ENCODE measurements at regions not wholly inside any gene's neighbourhood (a gene's known extent, or its start where the extent isn't known, plus 50 kb on each side); places are given as distances from the start of the nearest gene placed in this dataset.

DNA sequence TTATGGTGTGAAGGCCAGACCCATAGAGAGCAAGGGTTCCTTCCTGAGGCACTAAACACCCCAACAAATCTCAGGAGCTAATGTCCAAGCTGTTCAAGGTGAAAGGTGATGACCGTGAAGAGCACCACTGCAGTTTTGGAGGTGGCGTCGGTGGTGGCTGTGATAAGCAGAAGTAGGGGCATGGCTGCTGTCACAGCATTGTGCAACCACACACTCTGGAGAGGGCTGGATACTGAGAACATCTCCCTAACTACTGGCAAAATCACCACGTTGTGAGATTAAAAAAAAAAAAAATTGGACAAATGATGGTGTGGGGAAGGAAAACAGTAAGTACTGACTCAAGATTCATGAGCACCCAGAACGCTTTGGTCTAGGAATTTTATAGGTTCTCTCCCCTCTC is 156.5 kb downstream of the PJA2 start:
- no peaks in the 10 kb centered on the region for H3K79me2 ChIP-seq (ENCODE audit: control insufficient read depth in 1 of 2, insufficient read depth in 2 of 2, low read length in 2 of 2)
- no peak overlapping the region for H3K14ac ChIP-seq (ENCODE audit: insufficient read length)
- no peaks in the 10 kb centered on the region; a peak in 1 of 8 replicates for H3K36me3 ChIP-seq (ENCODE audit: control insufficient read depth in 2 of 4, insufficient read depth in 4 of 4, low read length in 3 of 4)
- H4K91ac ChIP-seq (replicated peaks; ENCODE audit: insufficient read length, low read length), result no peak overlapping the region
- no peak overlapping the region for H3K56ac ChIP-seq (replicated peaks; ENCODE audit: insufficient read length, low read depth, low read length)
- no peaks in the 10 kb centered on the region for H3K9me3 ChIP-seq (ENCODE audit: insufficient read depth in 2 of 2, low read depth in 1 of 2, low read length in 1 of 2)
- FAIRE-seq (no peak), DNase-seq (ENCODE audit: low read depth in 1 of 2, low spot score in 2 of 2) (no peak)
- H2BK20ac ChIP-seq (ENCODE audit: low read length), result no peak overlapping the region
- no peak overlapping the region for H2BK15ac ChIP-seq (ENCODE audit: low read length)
- no peak overlapping the region for H4K8ac ChIP-seq (ENCODE audit: extremely low read depth, insufficient read depth, low read length)
- no peak overlapping the region for H2BK5ac ChIP-seq (ENCODE audit: low read depth, low read length)
- no peak overlapping the region for H2AK5ac ChIP-seq (ENCODE audit: low read depth, low read length)
- no peaks in the 10 kb centered on the region for H3K23me2 ChIP-seq (ENCODE audit: low read depth, low read length)
- H3K27ac ChIP-seq (ENCODE audit: low read depth, low read length), result no peak overlapping the region
- ChIA-PET CTCF (ENCODE audit: partially characterized antibody) (interaction anchor here (0.7 to 1.0 kb wide), 2 partner anchors 14 to 77 kb away, joined by 3 read pairs; no protein-coding TSS in a partner anchor), POLR2A (ENCODE audit: partially characterized antibody) (no interaction called here)
- no peak overlapping the region for H3K4me3 ChIP-seq (ENCODE audit: extremely low read depth in 1 of 4, insufficient read depth in 2 of 4, low read depth in 3 of 4, low read length in 4 of 4)
- H3K18ac ChIP-seq (ENCODE audit: extremely low read depth, low read length), result no peak overlapping the region
- no peaks in the 10 kb centered on the region for H3K4me1 ChIP-seq (replicated peaks in 1 of 4; ENCODE audit: control insufficient read depth in 3 of 4, insufficient read depth in 4 of 4, low read length in 3 of 4)
- H3K4me2 ChIP-seq (ENCODE audit: insufficient read depth in 1 of 2, low read depth in 2 of 2, low read length in 2 of 2), result no peak overlapping the region
- 92% methylated on average over 5 of the region's 5 CpGs; no CpG with 5 or more reads in 1 of the 2 experiments for WGBS, 2 experiments (ENCODE audit: extremely low coverage in 1 of 2, insufficient coverage in 1 of 2, insufficient read length in 1 of 2, insufficient replicate concordance in 2 of 2, low coverage in 1 of 2, low lambda C conversion rate in 2 of 2, missing lambda C conversion rate in 1 of 2)
- H4K20me1 ChIP-seq (replicated peaks in 1 of 2; ENCODE audit: control insufficient read depth in 1 of 2, insufficient read depth in 2 of 2, low read length in 2 of 2), result no peaks in the 10 kb centered on the region
- H2BK120ac ChIP-seq (replicated peaks; ENCODE audit: low read depth, low read length), result no peak overlapping the region
- H3K9ac ChIP-seq (replicated peaks in 1 of 4; ENCODE audit: extremely low read depth in 1 of 4, low read depth in 3 of 4, low read length in 3 of 4), result no peak overlapping the region
- no peaks in the 10 kb centered on the region for H3K27me3 ChIP-seq (replicated peaks in 1 of 4; ENCODE audit: control insufficient read depth in 3 of 4, extremely low read depth in 1 of 4, insufficient read depth in 3 of 4, low read length in 3 of 4)
- H3K4ac ChIP-seq (replicated peaks; ENCODE audit: insufficient read length, low read depth, low read length), result no peak overlapping the region
- H3K23ac ChIP-seq (ENCODE audit: insufficient read length), result no peak overlapping the region
- no peak overlapping the region for H2AFZ ChIP-seq (ENCODE audit: low read length)
- no peaks in the 10 kb centered on the region for H3K79me1 ChIP-seq (ENCODE audit: low read depth, low read length)
- H4K5ac ChIP-seq (ENCODE audit: insufficient read length, low read depth, low read length), result no peak overlapping the region
- H2BK12ac ChIP-seq (ENCODE audit: low read depth, low read length), result no peak overlapping the region
- TF ChIP-seq CBX5 (IDR thresholded peaks at IDR 0.05; ENCODE audit: low read depth, low read length) (no peak), CBX8 (IDR thresholded peaks at IDR 0.05; ENCODE audit: borderline replicate concordance, low read depth, low read length) (no peak), SAP30 (IDR thresholded peaks at IDR 0.05; ENCODE audit: insufficient read depth, insufficient replicate concordance, low read length) (no peak), MAFK (IDR thresholded peaks at IDR 0.05; ENCODE audit: low read depth, low read length) (no peak), ZNF274 (IDR thresholded peaks at IDR 0.05; ENCODE audit: borderline replicate concordance, extremely low read depth, low read length) (no peak), SP2 (IDR thresholded peaks at IDR 0.05; ENCODE audit: low read length) (no peak), JUND (IDR thresholded peaks at IDR 0.05; ENCODE audit: low read length) (no peak), SIN3A (conservative IDR thresholded peaks at IDR 0.05 in 1 of 2, IDR thresholded peaks at IDR 0.05 in 1 of 2; ENCODE audit: low read depth in 1 of 2, low read length in 2 of 2) (no peak), TAF7 (optimal IDR thresholded peaks at IDR 0.05; ENCODE audit: borderline replicate concordance, low read depth, low read length) (no peak), FOSL1 (IDR thresholded peaks at IDR 0.05; ENCODE audit: insufficient read depth, low read depth, low read length) (no peak), PHF8 (conservative IDR thresholded peaks at IDR 0.05; ENCODE audit: low read depth, low read length) (no peak), NRF1 (IDR thresholded peaks at IDR 0.05; ENCODE audit: low read depth, low read length) (no peak), KDM4A (IDR thresholded peaks at IDR 0.05; ENCODE audit: low read depth, low read length, severe bottlenecking) (no peak), EGR1 (IDR thresholded peaks at IDR 0.05; ENCODE audit: borderline replicate concordance, low read depth, low read length) (no peak)
